Karpas-422 (cell line): ENCODE measurements at regions not wholly inside any gene's neighbourhood (a gene's known extent, or its start where the extent isn't known, plus 50 kb on each side); places are given as distances from the start of the nearest gene placed in this dataset.

Experiments
- DNase-seq: peaks from one replicate; pipeline ENCODE4 v3.0.0-alpha.2; 2015
- H2AFZ ChIP-seq: fragments of 200-600 bp; sonication (generic); 2 replicates; pipeline ENCODE4 v1.6.1; 2014; ENCODE audit warnings: antibody characterized with exemption, low read length, mixed read lengths
- H3K27ac ChIP-seq: fragments of 200-600 bp; sonication (generic); 2 replicates; pipeline ENCODE4 v1.5.1; 2014; ENCODE audit warnings: mild to moderate bottlenecking, low read length, moderate library complexity
- H3K27me3 ChIP-seq: fragments of 200-600 bp; sonication (generic); 2 replicates; pipeline ENCODE4 v1.6.1; 2014; ENCODE audit warnings: low read length, mixed read lengths
- H3K36me3 ChIP-seq: fragments of 200-600 bp; sonication (generic); 2 replicates; pipeline ENCODE4 v1.6.1; 2014; ENCODE audit warnings: low read length, mixed read lengths; ENCODE audit not compliant: insufficient read depth
- H3K4me1 ChIP-seq: fragments of 200-600 bp; sonication (generic); 2 replicates; pipeline ENCODE4 v1.6.1; 2014; ENCODE audit warnings: mild to moderate bottlenecking, low read length, mixed read lengths
- H3K4me2 ChIP-seq: fragments of 200-600 bp; sonication (generic); 2 replicates; pipeline ENCODE4 v1.6.1; 2014; ENCODE audit warnings: low read length, low read depth, mild to moderate bottlenecking; ENCODE audit not compliant: poor library complexity, severe bottlenecking
- H3K4me3 ChIP-seq: fragments of 200-600 bp; sonication (generic); 2 replicates; pipeline ENCODE4 v1.5.1; 2014; ENCODE audit warnings: mild to moderate bottlenecking, antibody characterized with exemption, low read length, mixed read lengths
- H3K79me2 ChIP-seq: fragments of 200-600 bp; sonication (generic); 2 replicates; pipeline ENCODE4 v1.6.1; 2014; ENCODE audit warnings: mild to moderate bottlenecking, low read length, mixed read lengths
- H3K9ac ChIP-seq: fragments of 200-600 bp; sonication (generic); 2 replicates; pipeline ENCODE4 v1.6.0; 2014; ENCODE audit warnings: low read length
- H3K9me2 ChIP-seq: fragments of 200-600 bp; sonication (generic), shearing (Covaris generic); replicated peaks from 2 replicates; pipeline ENCODE4 v1.6.0; 2014; ENCODE audit warnings: mild to moderate bottlenecking, low read length, moderate library complexity; ENCODE audit not compliant: insufficient read depth
- H3K9me3 ChIP-seq: fragments of 300-700, 200-600 bp; sonication (generic); 2 replicates; pipeline ENCODE4 v1.6.1; 2014; ENCODE audit warnings: low read length, mixed read lengths
- H4K20me1 ChIP-seq: fragments of 200-600 bp; sonication (generic); 2 replicates; pipeline ENCODE4 v1.6.1; 2014; ENCODE audit warnings: mild to moderate bottlenecking, antibody characterized with exemption, low read length, low read depth; ENCODE audit not compliant: insufficient read depth

GRCh38 chr6:8335381-8335780 lies 100.0 kb downstream of the SLC35B3 start:
- H3K36me3 ChIP-seq: no peaks in the 10 kb centered on the region
- H3K9me3 ChIP-seq: no peaks in the 10 kb centered on the region
- H2AFZ ChIP-seq: no peak overlapping the region
- no peak overlapping the region for H3K9ac ChIP-seq
- H4K20me1 ChIP-seq: no peaks in the 10 kb centered on the region
- no peaks in the 10 kb centered on the region for H3K79me2 ChIP-seq
- no peak for DNase-seq
- no peak overlapping the region for H3K27ac ChIP-seq
- H3K4me3 ChIP-seq: no peak overlapping the region
- H3K9me2 ChIP-seq: no peaks in the 10 kb centered on the region
- H3K4me1 ChIP-seq: no peaks in the 10 kb centered on the region
- no peaks in the 10 kb centered on the region for H3K27me3 ChIP-seq
- H3K4me2 ChIP-seq: no peak overlapping the region

GRCh38 chr6:8334113-8334512 lies 101.2 kb downstream of the SLC35B3 start:
- Histone ChIP-seq H3K4me3 (no peak overlapping the region), H3K4me1 (no peaks in the 10 kb centered on the region), H3K27me3 (no peaks in the 10 kb centered on the region), H3K9me2 (no peaks in the 10 kb centered on the region), H3K27ac (no peak overlapping the region), H2AFZ (no peak overlapping the region), H3K9ac (no peak overlapping the region), H3K9me3 (no peaks in the 10 kb centered on the region), H3K36me3 (no peaks in the 10 kb centered on the region), H4K20me1 (no peaks in the 10 kb centered on the region), H3K79me2 (no peaks in the 10 kb centered on the region), H3K4me2 (no peak overlapping the region)
- DNase-seq: no peak

GRCh38 chr6:8329562-8329961 lies 105.8 kb downstream of the SLC35B3 start:
- H3K9me2 ChIP-seq: no peaks in the 10 kb centered on the region
- H3K9ac ChIP-seq: no peak overlapping the region
- no peak overlapping the region for H3K27ac ChIP-seq
- H2AFZ ChIP-seq: no peak overlapping the region
- no peaks in the 10 kb centered on the region for H3K9me3 ChIP-seq
- no peaks in the 10 kb centered on the region for H4K20me1 ChIP-seq
- H3K4me1 ChIP-seq: no peaks in the 10 kb centered on the region
- H3K4me3 ChIP-seq: no peak overlapping the region
- no peaks in the 10 kb centered on the region for H3K36me3 ChIP-seq
- no peak overlapping the region for H3K4me2 ChIP-seq
- H3K79me2 ChIP-seq: no peaks in the 10 kb centered on the region
- H3K27me3 ChIP-seq: no peaks in the 10 kb centered on the region
- no peak for DNase-seq

- no peaks in the 10 kb centered on the region for H3K27me3 ChIP-seq
- no peak overlapping the region for H3K4me3 ChIP-seq
- H3K79me2 ChIP-seq: no peaks in the 10 kb centered on the region
- H3K9ac ChIP-seq: no peak overlapping the region
- no peak overlapping the region for H3K4me2 ChIP-seq
- H3K36me3 ChIP-seq: no peaks in the 10 kb centered on the region
- H3K27ac ChIP-seq: no peak overlapping the region
- no peak for DNase-seq
- H2AFZ ChIP-seq: no peak overlapping the region
- H4K20me1 ChIP-seq: no peaks in the 10 kb centered on the region
- no peaks in the 10 kb centered on the region for H3K9me2 ChIP-seq
- no peaks in the 10 kb centered on the region for H3K4me1 ChIP-seq
- H3K9me3 ChIP-seq: no peaks in the 10 kb centered on the region
These were observed 109.6 kb downstream of the SLC35B3 start for GRCh38 chr6:8325743-8326142.

GRCh38 chr6:8322659-8323058 lies 112.7 kb downstream of the SLC35B3 start:
- no peaks in the 10 kb centered on the region for H3K27me3 ChIP-seq
- H2AFZ ChIP-seq: no peak overlapping the region
- H4K20me1 ChIP-seq: no peaks in the 10 kb centered on the region
- H3K4me1 ChIP-seq: no peaks in the 10 kb centered on the region
- DNase-seq: no peak
- no peak overlapping the region for H3K4me2 ChIP-seq
- H3K9me3 ChIP-seq: no peaks in the 10 kb centered on the region
- H3K27ac ChIP-seq: no peak overlapping the region
- H3K79me2 ChIP-seq: no peaks in the 10 kb centered on the region
- no peak overlapping the region for H3K9ac ChIP-seq
- H3K36me3 ChIP-seq: no peaks in the 10 kb centered on the region
- H3K4me3 ChIP-seq: no peak overlapping the region
- no peaks in the 10 kb centered on the region for H3K9me2 ChIP-seq

GRCh38 chr6:8321671-8322404 lies 113.5 kb downstream of the SLC35B3 start:
- no peaks in the 10 kb centered on the region for H3K79me2 ChIP-seq
- H4K20me1 ChIP-seq: no peaks in the 10 kb centered on the region
- H3K27me3 ChIP-seq: no peaks in the 10 kb centered on the region
- H3K9me2 ChIP-seq: no peaks in the 10 kb centered on the region
- H3K4me1 ChIP-seq: no peaks in the 10 kb centered on the region
- H3K9me3 ChIP-seq: no peaks in the 10 kb centered on the region
- DNase-seq: no peak
- no peak overlapping the region for H3K4me3 ChIP-seq
- no peaks in the 10 kb centered on the region for H3K36me3 ChIP-seq
- no peak overlapping the region for H3K9ac ChIP-seq
- H2AFZ ChIP-seq: no peak overlapping the region
- no peak overlapping the region for H3K27ac ChIP-seq
- no peak overlapping the region for H3K4me2 ChIP-seq

- Histone ChIP-seq H3K79me2 (no peaks in the 10 kb centered on the region), H3K9ac (no peak overlapping the region), H3K4me1 (no peaks in the 10 kb centered on the region), H3K4me3 (no peak overlapping the region), H3K9me2 (no peaks in the 10 kb centered on the region), H3K9me3 (no peaks in the 10 kb centered on the region), H3K36me3 (no peaks in the 10 kb centered on the region), H3K27ac (no peak overlapping the region), H3K4me2 (no peak overlapping the region), H4K20me1 (no peaks in the 10 kb centered on the region), H2AFZ (no peak overlapping the region), H3K27me3 (no peaks in the 10 kb centered on the region)
- DNase-seq: no peak
These were observed 120.2 kb downstream of the SLC35B3 start for GRCh38 chr6:8315154-8315553.

- no peaks in the 10 kb centered on the region for H4K20me1 ChIP-seq
- H3K27ac ChIP-seq: no peak overlapping the region
- H3K9me2 ChIP-seq: no peaks in the 10 kb centered on the region
- no peaks in the 10 kb centered on the region for H3K36me3 ChIP-seq
- H3K4me3 ChIP-seq: no peak overlapping the region
- DNase-seq: no peak
- no peaks in the 10 kb centered on the region for H3K9me3 ChIP-seq
- no peak overlapping the region for H3K4me2 ChIP-seq
- H3K9ac ChIP-seq: no peak overlapping the region
- H3K4me1 ChIP-seq: no peaks in the 10 kb centered on the region
- H2AFZ ChIP-seq: no peak overlapping the region
- no peaks in the 10 kb centered on the region for H3K79me2 ChIP-seq
- no peaks in the 10 kb centered on the region for H3K27me3 ChIP-seq
These were observed 133.8 kb downstream of the SLC35B3 start for GRCh38 chr6:8301502-8301901.
